ENCODE measurements at regions not wholly inside any gene's neighbourhood (a gene's known extent, or its start where the extent isn't known, plus 50 kb on each side); places are given as distances from the start of the nearest gene placed in this dataset.
"Not testable (repeated sequence)": the region's sequence is repeated elsewhere in the genome, so short reads cannot be mapped to it uniquely, and the experiment has no call there.

DNA sequence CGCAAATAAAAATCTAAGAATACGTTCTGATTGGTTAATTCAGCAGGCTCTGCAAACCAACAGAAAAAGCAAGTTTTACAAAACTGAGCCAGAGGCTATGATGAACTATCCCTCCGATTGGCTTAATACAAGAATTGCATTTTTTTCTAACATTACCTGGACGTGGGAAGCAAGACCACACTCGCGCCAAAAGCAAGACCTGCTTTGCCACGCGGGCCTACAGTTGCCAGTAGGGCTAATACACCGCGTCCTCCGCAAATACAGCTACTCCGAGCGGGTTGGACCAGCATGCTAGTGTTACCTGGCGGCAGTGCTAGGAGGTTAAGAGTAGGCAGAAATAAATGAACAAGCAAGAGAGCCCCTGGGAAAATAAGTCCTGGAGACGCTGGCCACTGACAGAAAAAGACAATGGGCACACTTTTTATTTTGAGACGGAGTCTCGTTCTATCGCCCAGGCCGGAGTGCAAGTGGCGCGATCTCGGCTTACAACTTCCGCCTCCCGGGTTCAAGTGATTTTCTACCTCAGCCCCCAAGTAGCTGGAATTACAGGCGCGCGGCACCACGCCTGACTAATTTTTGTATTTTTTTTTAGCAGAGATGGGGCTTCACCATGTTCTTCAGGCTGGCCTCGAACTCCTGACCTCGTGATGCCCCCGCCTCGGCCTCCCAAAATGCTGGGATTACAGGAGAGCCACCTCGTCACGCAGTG lies 131.9 kb upstream of the BTN3A2 start:
- peak in 1 of 2 donors; percentile 54 for DNase-seq

DNA sequence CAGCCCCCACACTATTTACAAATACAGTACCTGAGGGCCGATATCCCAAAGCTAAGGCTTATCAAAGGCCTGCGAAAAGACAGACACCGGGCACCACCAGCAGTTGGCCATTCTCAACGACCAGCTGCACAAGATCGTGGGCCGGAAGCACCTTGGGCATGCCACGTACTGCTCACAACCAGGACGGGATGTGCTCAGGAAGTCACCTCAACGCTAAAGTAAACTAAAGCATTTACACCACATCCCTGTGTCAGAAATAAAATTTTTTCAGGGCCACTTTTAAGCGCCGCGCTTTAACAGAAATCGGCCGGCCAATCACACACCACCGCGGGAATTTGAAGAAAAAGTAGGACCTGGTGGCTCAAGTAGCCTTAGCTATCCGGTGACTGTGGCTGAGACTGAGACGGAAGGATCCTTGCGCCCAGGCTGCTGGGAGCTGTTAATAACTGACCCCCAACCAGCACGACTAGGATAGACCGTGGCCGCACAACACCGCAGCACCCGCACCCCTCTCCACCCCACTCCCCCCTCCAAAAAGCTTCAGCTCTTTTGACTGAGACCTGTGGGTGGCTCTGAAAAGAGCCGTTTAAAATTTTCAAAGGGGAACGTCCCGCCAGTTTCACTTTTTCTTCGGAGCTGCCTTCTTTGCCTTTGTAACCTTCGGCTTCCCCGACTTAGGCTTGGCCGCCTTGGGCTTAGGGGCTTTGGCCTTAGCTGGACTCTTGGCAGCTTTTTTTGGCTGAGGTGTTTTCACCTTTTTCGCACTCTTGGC lies 131.2 kb upstream of the BTN3A2 start:
- peak in 1 of 2 donors; percentile 72 for DNase-seq

DNA sequence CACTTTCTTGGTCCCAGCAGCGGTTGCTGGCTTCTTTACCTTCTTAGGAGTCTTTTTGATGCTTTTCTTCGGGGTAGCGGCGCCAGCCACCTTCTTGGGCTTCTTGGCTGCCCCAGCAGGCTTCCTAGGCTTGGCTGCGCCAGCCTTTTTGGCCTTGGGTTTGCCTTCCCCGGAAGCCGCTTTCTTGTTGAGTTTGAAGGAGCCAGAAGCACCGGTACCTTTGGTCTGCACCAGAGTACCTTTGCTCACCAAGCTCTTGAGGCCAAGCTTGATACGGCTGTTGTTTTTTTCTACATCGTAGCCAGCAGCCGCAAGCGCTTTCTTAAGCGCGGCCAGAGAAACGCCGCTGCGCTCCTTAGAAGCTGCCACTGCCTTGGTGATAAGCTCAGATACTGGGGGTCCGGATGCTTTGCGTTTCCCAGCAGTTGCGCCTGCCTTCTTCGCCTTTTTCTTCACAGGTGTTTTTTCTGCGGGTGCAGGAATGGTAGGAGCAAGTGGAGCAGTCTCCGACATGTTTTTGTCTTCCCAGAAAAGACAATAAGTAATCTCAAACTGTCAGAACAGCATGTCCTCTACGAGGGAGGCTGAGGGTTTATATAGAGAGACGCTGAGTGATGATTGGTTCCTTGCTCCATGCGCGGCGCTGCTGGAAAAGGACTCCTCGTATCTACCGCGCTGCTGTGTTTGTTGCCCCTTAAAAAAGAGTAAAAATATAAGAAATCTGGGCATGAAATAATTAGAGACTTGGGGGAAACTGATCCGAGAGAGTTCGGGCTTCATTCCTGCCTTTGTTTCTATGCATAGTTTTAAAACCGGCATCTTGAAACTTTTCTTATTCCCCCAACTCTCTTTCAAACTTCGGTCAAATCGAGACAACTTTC lies 130.3 kb upstream of the BTN3A2 start:
- peak; percentile 88 to 94 for DNase-seq

DNA sequence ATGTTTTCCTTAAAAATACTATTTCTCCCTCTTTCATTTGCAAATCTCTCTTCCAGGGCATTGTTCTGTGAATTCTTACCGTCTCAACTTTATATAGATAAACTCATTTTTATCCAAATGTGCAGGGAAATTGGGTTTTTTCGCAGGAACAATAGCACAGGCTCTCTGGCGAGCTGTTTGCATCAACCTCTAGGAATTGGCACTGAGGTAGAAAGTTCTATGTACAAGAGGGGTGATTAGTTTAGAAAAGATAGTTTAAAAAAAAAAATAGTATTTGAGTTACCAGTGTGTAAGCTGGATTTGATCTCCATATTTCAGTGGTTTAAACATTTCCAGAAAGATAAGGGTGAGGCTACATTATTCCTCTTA lies 129.7 kb upstream of the BTN3A2 start:
- no peak for DNase-seq

DNA sequence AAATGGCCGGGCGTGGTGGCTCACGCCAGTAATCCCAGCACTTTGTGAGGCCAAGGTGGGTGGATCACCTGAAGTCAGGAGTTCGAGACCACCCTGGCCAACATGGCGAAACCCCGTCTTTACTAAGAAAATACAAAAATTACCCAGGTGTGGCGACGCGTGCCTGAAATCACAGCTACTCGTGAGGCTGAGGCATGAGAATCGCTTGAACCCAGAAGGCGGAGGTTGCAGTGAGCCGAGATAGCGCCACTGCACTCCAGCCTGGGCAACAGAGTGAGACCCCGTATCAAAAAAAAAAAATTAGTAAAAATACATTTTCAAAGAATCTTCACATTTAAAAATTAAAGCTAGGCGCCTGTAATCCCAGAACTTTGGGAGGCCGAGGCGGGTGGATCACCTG lies 125.6 kb upstream of the BTN3A2 start:
- DNase-seq, result not testable (repeated sequence)

DNA sequence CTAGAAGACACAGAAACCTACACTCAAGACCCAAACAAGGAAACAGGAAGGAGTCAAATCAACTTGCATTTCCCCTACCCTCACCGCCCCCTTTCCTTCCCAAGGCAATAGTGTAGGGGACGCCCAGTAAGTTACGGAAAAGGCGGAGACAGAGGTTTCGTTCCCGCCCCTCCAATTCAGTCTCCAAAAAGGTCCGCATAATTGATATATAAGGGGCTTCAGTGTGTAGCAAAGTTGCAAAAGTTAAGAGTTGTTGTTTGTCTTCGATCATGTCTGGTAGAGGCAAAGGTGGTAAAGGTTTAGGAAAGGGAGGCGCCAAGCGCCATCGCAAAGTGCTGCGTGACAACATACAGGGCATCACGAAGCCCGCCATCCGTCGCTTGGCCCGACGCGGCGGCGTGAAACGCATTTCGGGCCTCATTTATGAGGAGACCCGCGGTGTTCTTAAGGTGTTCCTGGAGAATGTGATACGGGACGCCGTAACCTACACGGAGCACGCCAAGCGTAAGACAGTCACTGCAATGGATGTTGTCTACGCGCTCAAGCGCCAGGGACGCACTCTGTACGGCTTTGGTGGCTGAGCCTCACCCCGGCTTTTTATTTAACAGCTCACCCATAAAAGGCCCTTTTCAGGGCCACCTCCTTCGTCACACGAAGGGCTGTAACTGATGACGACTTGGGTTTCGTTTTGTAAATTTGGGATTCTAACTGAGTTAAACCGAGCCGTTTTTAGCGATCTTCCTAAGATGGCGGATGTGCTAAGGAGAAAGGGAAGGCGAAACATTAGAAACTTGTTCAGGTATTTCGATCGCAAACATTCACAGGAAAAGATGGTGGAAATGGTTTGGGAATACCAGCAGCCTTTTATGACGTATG lies 124.6 kb upstream of the BTN3A2 start:
- DNase-seq, result peak; percentile 91 to 94

DNA sequence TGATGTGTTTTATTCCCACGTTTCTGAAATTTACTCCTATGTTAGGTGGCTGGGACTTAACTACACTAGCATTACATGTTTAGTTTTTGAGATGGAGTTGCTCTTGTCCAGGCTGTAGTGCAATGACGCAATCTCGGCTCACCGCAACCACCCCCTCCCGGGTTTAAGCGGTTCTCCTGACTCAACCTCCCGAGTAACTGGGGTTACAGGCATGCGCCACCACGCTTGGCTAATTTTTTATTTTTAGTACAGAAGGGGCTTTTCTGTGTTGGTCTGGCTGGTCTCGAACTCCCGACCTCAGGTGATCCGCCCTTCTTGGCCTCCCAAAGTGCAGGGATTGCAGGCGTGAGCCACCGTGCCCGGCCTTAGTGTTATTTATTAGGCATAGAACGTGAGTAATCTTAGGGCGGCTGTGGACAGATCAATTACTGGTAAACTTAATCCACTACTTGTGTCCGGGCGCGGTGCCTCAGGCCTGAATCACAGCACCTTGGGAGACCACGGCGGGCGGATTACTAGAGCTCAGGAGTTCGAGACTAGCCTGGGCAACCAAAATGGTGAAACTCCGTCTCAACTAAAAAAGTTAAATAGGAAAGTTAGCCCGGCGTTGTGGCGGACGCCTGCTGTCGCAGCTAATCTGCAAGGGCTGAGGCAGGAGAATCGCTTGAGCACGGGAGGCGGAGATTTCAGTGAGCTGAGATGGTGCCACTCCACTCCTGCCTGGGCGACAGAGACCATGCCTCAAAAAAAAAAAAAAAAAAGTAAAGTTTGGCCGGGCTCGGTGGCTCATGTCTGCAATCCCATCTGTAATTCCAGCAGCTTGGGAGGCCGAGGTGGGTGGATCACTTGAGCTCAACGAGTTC lies 123.7 kb upstream of the BTN3A2 start:
- peak in 1 of 2 donors; percentile 63 for DNase-seq

DNA sequence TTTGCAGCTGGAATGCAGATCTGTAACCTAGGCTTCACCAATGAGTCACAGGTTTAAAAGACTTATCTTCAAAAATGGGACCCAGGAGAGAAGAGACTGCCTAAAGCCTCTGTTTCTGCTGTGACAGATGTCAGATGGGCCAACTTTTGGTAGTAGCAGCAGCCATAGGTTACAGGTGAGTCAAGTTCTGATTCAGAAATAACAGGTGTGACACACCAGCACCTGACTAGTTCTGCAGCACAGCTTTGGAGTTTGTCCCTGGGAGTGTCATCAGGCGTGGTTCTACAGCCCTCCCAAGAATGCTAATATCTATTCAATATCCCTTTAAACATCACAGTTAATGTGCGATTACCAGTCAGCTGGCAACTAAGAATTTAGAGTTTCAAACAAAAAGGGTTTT lies 121.9 kb upstream of the BTN3A2 start:
- no peak for DNase-seq

DNA sequence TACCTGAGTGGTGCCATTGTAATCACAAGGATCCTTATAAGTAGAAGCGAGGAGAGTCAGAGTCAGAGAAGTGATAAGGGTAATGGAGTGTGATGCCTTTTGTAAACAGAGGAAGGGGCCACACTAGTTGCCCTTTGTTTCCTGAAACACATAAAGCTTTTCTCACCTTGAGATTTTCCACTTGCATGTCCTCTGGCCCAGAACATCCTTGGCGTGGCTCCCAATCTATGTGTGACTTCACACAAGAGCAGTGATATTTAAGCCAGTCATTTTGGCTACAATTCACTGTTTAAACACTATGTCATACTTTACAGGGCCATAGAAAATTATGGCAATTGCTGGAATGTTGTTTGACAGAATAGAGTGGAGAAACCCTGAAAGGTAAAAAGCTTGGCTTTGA lies 121.2 kb upstream of the BTN3A2 start:
- DNase-seq, result no peak

DNA sequence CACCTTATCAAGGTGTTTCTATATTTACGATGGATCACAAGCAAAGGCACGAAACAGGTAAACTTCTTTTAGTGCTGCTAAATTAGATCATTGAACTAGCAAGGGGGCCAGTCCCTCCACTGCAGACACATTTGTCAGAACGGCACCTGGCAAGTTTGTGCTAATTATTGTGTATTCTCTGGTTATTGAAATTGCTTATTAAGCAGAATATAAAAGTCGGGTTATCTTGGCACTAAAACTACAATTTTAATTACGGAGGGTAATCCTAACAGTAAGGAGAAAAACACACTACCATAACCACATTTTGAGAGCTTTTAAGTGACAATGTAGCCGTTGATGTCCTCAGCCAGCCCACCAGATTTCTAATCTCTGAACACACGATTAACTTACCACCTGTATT lies 118.9 kb upstream of the BTN3A2 start:
- no peak for DNase-seq

DNA sequence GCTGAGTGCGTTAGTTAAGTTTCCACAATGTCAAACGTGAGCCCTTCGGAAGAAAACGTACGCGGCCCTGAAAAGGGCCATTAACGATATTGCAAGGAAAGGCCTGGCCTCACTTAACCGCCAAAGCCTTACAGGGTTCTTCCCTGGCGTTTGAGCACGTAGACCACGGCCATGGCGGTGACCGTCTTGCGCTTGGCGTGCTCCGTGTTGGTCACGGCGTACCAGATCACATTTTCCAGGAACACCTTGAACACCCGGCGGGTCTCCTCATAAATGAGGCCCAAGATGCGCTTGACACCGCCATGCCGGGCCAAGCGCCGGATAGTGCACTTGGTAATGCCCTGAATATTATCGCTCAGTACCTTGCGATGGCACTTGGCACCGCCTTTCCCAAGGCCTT lies 118.4 kb upstream of the BTN3A2 start:
- no peak for DNase-seq

DNA sequence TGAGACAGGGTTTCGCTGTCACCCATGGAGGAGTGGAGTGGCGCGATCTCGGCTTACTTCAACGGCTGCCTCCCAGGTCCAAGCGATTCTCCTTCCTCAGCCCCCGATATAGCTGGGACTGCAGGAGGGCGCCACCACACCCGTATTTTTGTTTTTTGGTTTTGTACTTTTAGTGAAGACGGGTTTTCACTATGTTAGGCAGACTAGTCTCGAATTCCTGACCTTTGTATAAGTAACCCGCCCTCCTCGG lies 115.4 kb upstream of the BTN3A2 start:
- DNase-seq, result no peak

DNA sequence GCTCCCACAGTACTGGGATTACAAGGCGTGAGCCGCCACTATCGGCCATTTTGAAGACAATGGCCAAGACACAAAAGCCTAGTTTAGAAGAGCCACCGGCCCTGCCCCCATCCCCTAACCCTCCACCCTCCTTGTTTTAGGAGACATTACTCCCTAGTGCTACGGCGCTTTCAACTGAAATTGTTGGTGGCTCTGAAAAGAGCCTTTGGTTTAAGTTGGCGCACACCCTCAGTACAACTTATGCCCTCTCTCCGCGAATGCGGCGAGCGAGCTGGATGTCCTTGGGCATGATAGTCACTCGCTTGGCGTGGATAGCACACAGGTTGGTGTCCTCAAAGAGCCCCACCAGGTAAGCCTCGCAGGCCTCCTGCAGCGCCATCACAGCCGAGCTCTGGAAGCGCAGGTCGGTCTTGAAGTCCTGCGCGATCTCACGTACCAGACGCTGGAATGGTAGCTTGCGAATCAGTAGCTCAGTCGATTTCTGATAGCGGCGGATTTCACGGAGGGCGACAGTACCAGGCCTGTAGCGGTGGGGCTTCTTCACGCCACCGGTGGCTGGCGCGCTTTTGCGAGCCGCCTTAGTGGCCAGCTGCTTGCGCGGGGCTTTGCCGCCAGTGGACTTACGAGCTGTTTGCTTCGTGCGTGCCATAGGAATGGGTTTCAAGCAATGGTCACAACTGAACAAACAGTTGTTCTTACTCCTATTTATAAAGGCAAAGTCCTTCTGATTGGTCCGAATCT lies 114.9 kb upstream of the BTN3A2 start:
- peak; percentile 71 to 83 for DNase-seq

DNA sequence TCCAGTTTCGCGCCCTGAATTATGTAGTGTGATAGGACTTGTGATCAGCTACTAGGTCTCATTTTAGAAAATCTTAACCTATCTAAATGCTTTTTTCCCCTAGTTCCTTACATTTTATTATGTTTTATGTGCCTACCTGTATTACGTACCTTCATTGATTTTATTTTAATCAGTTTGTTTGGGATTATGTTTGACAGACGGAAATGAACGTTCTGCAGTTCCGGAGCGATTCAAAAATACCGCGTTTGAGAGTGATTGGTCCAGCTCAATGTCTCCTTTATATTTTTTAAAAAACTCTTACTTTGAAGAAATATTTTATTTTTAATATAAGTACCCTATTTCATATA lies 114.3 kb upstream of the BTN3A2 start:
- DNase-seq, result peak in 1 of 2 donors; percentile 64

DNA sequence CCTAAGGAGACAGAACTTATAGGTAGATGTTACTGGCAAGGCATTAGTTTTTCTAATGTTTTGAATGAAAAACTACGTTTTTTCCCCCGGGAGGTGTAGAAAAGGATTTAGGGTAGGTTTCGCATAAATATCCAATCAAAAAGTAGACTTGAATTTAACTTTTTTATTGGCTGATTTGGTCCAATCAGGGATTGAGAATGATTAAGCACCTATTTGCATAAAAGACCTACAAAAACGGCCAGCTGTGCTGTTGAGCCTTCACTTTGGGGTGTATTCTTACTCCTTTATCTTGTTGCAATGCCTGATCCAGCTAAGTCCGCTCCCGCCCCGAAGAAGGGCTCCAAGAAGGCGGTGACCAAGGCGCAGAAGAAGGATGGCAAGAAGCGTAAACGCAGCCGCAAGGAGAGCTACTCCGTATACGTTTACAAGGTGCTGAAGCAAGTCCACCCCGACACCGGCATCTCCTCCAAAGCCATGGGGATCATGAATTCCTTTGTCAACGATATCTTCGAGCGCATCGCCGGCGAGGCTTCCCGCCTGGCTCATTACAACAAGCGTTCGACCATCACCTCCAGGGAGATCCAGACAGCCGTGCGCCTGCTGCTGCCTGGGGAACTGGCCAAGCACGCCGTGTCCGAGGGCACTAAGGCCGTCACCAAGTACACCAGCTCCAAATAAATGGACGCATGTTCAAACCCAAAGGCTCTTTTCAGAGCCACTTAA lies 113.5 kb upstream of the BTN3A2 start:
- DNase-seq, result peak; percentile 84 to 90

DNA sequence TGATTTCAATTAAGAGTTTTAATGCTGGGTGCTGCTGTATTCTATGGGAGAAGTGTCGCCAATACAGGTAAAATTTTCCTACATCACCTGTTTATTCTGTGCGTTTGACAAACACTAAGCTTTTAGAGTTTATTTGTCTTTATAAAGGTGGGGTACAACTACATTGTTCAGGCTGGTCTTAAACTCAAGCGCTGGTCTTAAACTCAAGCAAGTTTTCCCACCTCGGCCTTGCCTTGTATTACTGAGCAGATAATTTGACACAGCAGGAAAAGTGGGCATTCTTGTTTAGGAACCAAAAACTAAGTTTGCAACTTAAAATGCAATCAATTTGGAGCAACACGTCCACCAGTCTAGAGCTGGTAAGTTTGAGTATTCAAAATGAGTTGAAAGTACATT lies 112.9 kb upstream of the BTN3A2 start:
- DNase-seq, result no peak

DNA sequence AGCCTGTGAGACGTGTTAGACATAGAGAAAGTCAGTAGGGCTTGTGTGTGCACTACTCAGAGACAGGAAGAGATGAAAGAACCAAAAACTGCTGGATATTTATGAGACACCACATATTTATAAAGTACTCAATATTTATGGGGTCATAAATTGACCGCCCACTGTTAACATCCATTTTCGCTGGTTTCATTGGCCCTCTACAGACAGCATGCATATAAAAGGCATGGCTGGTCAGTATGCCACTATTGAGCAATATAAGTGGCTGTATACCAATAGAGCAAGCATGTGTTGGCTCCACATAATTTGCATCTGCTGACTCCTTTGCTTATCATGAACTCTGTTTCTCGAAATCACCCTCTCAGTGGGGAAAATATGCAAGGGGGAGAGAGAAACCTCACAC lies 110.3 kb upstream of the BTN3A2 start:
- no peak for DNase-seq

DNA sequence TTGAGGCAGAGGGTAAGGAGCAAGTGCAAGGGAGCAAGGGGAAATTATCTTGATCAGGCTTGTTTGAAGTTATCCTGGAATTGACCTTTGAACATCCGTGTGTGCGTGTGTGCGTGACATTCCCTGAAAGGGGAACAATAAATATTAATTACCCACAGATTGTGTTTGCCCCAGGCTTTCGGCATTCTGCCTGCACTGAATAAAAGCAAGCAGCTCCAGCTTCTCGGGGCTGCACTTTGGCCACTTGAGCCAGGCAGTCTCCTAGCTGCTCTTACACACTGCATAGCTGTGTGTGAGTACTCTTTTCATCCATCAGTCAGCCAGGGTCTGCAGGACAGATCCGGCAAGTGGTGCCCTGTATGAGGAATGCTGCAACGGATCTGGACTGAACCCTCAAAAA lies 107.7 kb upstream of the BTN3A2 start:
- no peak for DNase-seq

DNA sequence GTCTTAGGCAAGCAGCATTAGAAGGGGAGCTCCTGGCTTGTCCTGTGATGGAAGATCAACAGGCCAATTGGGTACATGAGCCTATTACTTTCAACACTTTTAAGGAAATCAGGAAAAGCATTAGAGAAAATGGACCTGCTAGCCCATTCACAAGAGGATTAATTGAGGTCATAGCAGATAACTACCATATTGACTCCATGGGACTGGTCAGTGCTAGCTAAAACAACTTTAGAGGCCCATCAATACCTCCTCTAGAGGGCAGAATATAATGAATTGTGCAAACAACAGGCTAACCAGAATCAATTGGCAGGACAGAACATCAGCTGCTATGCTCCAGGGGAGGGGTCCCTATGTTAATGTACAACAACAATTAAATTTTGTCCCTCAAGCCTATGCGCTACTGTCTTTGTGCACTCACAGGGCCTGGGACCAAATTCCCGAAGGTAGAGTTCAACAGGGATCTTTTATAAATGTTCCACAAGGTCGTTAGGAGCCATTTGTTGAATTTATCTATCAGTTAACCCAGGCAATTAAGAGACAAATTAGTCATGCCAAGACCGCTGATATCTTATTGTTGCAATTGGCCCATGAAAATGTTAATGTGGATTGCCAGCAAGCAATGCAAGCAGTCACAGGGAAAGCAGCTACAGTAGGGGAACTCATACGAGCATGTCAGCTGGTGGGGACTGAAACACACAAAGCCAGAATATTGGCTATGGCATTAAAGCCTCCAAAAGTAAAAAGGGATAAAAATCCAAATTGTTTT lies 106.6 kb upstream of the BTN3A2 start:
- no peak for DNase-seq
